HG03469 (cell line): ENCODE measurements at regions not wholly inside any gene's neighbourhood (a gene's known extent, or its start where the extent isn't known, plus 50 kb on each side); places are given as distances from the start of the nearest gene placed in this dataset.
"Not testable (repeated sequence)": the region's sequence is repeated elsewhere in the genome, so short reads cannot be mapped to it uniquely, and the experiment has no call there.

Experiments
- ATAC-seq: cut with Tn5 transposase; IDR thresholded peaks from one replicate; pipeline ENCODE4 v1.9.1; 2021; ENCODE audit warnings: mild to moderate bottlenecking, moderate library complexity, moderate number of reproducible peaks; ENCODE audit not compliant: unreplicated experiment

DNA sequence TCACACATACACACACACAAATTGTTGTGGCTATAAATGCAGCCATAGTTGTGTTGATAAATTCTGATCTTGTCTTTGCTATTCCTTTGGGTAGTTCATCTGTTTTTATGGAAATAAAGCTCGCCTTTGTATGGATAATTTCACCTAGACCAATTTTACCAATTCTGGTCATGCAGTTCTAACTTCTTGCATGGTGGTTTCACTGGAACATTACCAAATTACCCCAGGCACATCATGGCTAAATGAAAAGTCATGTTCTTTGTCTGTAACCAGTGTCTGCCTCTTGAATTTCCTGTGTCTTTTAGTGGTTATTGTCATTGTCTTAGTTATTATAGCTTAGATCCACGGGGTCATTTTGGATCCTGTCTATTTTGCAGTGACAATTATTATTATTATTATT, 50.3 kb upstream of the TMC1 start:
- no peak for ATAC-seq

DNA sequence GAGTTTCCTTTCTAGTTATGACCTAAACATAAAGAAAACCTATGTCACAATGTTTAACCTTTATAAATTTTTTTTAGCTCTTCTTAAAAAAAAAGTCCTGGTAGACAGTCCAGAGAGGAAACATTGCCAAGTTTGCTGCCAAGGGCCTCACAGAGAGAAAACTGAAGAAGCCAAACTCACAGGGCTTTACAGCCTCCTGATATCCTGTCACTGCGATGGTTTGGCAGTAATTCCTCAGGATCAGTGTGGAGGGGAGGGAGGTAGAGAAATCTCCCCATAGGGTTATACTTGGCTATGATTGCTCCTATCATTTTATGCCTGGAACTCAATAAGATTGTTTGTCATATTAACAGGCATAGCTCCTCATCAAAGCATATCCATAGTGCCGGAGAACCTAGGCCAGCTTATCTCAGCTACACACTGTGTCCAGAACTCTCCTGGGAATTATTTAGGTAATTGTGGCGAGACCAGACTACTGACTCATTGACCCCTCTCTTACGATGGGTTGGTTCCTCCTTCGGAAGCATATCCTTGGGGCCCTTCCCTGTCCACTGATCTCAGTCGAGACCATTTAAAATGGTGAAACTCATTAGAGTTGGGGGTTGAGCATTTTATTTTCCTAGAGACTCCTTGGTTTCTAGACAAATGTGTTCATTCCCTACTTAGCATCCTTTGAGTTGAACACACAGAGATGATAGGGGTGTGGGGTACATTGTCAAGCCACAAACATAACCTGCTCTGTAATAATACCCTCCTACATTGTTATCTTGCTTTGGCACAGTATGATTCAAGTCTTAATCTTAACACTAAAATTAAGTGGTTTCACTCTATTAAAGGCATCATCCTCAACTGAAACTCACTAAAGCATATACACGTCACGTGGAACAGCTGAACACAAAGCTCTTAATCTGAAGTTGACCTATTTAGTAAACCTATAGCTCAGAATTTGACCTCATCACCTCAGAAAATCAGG, 53.4 kb upstream of the TMC1 start:
- ATAC-seq: no peak

DNA sequence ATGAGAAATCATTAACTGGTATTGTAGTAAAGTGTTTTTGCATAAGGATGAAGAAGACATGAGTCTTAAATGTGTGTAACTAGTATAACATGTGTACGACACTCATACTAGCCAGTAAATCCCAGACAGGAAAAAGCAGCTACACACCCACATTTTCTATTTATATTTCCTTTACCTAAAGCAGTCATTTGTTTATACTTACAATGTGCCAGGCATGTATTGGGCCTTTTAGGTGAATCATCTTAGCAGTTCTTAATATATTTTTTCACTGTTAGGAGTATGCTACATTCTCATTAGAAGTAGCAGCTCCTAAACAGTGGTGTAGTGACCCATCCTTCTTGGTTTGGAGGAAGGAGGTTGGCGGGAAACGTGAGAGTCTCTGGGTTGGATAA, 55.8 kb upstream of the TMC1 start:
- no peak for ATAC-seq

DNA sequence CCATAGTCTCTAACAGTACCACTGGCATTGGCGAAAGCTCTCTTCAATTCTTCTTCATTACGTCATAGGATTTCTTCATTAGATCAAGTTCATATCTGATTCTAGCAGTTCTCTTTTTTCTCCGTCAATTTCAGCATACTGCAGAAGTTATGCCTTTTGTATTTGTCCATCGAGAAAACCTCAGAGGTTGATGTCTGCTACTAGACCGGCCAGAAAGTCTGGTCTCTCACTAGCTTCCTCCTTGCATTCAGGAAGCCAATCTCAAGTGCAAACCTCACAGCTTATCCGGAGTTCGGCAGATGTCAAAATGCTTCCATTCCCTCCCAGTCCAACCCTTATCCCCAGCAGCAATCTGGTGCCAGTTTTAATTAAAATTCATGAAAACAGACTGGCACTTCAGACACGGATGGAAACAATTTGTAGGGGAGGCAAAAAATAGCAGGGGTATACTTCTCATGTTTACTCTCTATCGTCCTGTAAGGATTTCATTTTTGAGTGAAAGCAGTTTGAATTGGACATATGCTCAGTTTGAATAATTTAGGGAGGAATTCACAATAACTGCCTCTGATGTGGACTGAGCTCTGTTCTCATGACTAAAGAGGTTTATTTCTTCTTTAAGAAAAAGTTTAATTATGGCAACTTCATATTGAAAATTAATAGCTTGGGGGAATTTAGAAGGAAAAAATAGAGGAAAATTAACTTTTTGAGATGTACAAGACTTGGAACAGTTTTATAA, 56.4 kb upstream of the TMC1 start:
- ATAC-seq: no peak

DNA sequence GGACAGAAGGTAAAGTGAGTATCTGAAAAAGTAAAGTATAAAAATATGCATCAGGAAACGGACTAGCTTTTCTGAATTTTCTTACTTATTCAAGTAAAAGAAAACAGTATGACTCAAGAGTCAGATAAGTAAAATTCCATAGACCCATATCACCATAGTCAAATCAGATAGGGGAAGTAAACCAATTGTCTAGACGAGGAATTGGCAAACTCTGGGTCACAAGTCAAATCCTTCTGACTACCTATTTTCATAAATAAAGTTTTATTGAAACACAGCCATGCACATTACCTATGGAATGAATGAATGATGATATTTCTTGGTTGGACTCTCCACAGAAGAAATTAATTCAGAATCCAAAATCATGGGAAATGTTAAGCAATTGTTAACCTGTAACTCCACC, 59.1 kb upstream of the TMC1 start:
- no peak for ATAC-seq

DNA sequence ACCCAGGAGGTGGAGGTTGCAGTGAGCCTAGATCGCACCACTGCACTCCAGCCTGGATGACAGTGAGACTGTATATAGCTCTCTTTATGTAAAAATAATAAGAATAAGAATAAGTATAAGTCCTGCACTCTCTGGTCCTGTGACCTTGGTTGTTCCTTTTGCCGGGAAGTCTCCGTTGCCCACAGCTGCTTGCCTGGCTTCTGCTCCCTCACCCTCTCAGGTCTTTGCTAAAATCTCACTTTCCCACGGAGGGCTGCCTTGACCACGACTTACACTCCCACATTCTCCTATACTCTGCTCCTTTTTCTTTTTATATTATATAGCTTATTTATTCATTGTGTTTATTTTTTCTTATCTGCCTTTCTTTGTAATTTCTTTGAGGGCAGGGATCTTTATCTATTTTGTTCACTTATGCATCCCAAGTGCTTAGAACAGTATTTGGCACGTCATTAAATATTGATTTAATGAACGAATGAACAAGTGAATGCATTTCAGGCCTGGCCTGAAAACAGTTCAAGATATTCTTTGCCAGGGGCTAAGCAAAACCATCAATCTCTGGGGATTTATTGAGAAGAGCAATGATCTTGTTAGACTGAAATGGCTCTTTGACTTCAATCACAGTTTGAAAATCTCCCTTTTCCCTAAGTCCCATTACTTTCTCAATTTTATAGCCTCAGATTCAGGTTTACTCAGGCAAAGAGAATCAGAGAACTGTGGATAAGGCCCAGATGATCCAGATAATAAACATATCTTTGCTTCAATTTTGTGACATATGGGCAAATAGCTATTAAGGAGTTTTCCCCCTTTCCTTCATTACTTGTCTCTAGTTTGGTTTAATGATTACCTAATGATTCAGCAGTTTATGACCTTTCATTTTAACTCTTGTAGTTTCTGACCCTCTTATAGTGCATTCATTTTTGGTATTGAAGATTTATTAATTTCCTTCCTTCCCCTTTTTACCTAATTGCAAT, 60.8 kb upstream of the TMC1 start:
- no peak for ATAC-seq

DNA sequence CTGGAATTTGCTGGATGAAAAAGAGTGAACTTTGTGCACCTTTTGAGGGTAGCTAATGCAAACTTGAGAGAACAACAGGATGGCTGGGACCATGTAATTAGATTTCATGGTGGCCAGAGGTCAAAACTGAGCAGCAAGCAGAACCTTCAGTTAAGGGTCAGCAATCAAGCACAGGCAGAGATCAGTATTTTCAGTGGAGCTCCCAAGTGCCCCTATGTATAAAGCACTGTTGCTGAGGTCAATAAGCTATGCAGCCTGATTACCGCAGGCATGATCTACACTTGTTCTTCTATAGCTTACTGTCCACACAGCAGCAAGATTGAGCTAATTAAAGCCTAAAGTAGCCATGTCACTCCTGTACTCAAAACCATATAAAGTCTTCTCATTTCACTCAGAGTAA, 62.1 kb upstream of the TMC1 start:
- no peak for ATAC-seq

DNA sequence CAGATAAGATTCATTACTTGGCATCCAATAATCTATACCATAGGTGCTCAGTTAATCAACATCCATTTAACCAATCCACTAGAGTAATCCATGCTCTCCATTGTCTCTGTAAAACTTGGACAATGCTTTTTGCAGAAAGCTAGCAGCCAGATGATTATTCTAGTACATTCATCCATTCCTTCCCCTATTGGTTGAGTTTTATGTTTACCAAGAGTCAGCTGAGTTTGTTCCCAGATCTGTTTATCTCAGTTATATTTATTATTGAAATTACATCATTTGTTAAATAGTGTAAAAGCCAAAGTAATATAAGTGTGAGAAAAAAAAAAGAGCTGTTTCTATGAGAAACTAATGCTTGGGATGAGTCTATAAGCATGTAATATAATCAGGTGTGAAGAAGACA, 63.3 kb upstream of the TMC1 start:
- no peak for ATAC-seq

DNA sequence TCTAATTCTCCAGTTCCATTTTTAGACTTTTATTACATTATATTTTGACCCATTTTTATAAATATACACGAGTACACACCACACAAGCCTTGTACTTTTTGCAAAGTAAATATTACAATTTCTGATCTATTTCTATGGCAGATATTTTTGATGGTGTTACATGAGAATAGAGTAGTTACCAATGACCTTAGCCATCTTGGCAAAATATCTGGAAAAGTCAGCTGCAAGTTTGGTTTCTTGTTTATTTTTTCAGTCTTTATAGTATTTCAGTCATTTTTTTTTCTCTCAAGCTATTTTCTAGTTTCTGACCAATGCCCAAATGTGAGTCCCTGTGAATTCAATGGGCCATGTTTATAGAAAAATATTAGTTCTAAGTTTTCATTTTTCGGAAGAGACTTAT, 64.0 kb upstream of the TMC1 start:
- ATAC-seq: no peak

DNA sequence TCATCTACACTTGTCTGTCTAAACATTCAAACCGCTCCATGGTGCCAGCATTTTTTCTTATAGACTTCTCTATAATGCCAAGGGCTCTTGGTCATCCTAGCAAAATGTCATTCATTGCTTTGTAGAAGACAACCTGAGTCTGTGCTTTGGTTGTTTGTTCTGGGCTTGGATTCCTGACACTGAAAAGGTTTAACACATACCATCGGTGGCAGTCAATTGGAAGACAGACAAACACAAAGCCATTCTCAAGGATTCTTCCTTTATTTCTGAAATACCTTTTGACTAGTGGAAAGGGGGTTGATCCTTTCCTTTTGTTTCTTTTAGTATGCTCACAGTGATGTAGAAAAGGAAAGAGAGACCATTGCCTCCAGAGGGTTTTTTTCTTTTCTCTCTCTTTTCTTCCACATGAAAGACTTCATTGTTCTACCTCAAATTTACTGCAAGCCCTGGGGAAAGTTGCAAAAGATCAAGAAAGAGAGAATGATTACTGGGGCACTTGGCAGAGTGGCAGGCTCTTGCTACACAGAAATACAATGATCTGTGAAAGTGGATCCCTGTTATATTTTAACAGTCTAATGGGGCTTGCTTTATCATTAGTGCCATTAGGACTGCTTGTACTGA, 66.4 kb upstream of the TMC1 start:
- ATAC-seq: no peak

DNA sequence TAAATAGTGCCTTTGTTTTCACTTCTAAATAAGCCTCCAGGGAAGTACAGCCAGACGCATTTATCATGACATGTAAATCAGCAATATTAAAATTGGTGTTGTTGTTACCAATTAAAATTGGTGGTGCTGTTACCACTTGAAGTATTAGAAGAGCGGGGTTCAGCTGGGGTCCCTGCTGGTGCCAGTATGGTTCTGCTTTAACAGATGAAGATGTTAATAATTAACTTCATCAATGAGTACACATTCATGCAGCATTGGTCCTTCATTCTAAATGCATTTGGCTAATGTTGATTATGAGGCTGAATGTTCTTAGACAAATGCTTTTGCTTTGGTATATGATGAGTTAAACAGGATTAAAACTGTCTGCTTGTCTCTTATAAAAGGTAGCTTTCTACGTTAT, 67.6 kb upstream of the TMC1 start:
- ATAC-seq: no peak

DNA sequence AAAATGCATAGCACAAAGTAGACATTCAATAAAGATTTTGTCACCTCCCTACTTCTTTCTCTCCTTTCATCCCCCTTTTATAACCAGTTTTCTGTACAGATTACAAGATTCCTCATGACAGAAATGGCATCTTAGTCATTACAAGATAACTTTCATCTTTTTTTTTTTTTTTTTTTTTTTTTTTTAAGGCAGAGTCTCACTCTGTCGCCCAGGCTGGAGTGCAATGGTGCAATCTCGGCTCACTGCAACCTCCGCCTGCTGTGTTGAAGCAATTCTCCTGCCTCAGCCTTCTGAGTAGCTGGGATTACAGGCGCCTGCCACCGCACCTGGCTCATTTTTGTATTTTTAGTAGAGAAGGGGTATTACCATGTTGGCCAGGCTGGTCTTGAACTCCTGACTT, 75.2 kb upstream of the TMC1 start:
- ATAC-seq: not testable (repeated sequence)

DNA sequence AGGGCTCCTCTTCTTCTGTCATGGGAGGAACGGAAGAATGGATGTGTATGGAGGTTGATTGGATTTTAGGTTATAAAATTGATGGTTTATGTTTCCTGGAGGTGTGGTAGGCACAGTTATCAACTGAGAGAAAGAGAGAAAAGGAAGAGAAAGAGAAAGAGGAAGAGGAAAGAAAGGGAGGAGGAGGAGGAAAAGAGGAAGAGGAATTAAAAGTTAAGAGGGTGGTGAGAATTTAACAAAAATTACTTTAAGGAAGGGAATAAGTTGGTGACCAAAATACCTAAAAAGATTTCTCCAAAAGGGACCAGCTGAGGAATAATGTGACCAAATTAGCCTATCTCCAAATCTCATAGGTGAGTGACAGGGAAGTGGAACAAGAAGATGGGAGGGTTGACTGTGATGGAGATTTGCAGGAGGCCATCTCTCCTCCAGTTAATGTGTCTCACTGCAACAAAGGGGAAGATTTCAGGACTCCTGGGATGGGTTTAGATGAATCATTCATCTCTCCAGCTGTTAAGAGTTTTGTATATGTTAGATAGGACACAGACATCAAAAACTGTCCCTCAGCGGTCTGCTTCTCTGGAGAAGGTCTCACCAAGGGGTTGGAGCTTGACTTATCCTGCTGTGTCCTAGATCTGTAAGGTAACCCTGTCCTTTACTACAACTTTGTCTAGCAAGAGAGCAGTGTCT, 76.0 kb upstream of the TMC1 start:
- ATAC-seq: no peak

DNA sequence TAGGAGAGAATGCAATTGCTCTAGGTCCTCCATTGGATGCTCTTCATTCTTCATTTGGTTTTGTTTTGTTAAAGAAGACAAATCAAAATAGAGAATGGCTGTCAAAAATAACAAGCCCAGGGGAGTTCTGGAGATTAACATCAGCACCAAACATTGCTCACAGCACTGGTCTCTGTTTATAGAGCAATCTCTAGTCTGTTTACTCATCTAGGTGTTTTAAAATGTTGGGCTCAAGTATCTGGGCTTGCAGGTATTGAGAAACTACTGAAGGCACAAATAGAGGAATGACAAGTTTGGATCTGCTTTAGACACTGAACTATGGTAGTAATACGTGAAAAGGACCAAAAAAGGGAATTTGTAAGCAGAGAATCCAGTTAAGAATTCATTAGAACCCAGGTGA, 77.0 kb upstream of the TMC1 start:
- no peak for ATAC-seq

DNA sequence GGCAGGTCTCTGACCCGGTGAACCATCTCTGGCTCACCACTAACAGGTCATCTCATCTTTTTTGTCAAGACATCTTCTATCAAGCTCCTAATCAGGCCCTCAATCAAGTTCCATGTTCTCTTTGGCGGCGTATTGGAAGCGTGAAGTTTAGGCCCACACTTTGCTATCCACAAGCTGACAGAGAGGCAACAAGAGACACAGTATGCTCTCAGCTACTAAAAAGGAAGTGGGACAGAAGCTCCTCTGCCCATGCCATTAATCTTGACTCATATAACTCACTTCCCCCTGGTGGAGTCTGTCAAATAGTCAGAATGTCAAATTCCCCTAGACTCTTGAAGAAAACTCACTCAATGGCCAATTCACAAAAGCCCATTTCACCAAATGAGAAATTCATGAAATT, 77.6 kb upstream of the TMC1 start:
- peak; percentile 89 for ATAC-seq

DNA sequence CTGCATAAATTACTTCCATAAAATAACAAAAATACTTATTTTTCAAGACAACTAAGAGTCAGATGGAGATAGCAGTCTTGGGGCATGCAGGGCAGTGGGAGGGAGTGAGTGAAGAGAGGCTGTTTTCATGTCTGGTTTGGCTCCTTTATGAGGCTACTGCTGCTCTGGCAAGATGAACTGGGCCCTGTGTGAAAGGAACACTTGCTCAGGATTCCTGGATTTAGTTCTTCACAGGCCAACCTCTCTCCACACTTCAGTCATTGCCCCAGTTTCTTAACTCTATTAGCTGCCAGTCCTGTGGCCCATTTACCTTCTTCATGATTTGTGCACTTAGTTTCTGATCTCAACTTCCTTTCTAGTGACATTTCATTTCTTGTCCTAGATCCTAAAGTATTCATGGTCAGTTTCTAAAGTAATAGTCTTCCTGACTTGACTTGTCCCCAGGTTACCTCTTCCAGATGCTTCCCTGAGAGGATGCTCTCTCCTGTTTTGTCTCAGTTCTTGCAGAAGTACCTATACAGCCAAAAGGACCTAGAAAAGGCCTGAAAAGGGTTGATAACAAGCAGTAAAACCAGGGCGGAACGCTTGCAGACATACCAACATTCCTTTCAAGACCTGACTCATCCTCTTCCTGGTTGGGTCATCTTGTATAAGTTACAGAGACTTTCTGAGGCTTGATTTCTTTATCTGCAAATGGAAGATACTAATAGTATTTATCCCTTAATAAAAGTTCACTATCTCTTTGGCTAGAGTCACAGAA, 77.0 kb upstream of the ZFAND5 start:
- no peak for ATAC-seq

DNA sequence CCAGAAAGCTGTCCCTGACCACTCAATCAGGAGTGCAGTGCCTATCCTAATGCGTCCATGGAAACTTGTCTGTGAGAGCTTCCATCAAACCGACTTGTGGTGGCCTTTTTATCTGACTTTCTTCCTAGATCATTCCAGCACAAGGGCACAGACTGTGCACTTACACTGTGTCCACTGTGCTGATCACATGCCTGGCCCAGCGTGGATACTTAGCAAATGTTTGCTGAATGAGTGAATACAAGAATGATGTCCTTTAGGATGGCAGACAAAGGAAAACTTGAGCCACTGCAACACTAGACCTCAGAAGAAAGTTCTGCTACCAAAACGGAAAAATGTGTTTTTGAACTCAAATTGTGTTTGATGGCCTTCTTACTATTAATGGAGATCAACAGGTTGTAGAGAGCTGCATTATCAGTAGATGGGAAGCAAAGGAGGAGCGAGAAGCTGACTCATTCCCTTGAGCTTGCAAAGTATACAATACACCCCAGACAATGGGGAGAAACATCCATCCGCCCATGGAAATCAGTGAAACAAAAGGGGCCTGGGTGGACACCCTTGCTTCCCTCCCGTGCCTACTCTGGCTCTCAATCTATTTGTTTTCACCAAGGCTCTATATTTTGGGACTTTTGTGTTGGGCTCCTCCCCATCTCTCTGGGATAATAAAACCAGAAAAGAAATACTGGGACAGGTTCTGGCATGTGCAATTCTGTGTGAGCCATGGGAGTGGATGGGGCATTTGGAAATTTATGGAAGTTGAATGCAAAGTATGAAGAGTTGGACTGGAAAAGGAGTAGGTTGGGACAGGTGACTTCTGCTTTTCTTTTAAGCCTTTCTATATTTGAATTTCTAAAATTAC, 76.2 kb upstream of the ZFAND5 start:
- no peak for ATAC-seq

DNA sequence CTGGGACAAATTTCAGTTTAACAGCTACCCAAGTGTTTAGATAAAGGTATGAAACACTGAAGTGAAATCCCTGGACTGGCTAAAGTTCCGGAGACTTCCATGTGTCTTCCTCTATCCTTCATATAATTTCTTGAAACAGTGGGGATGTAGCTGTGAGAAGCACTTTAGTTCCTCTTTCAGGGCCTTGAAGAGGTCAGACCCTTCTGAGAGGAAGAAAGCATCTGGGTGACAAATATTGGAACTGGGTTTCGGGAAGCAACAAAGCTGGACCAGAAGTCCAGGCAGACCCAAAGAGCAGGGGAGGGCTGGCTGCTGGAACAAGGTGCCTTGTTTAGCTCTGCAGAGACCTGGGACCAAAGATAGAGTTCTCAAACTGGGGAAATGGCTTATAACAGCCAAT, 75.4 kb upstream of the ZFAND5 start:
- ATAC-seq: no peak
